Panc1 (cell line): ENCODE measurements at regions not wholly inside any gene's neighbourhood (a gene's known extent, or its start where the extent isn't known, plus 50 kb on each side); places are given as distances from the start of the nearest gene placed in this dataset.

Experiments used
- ATAC-seq: fragments of 200-7000 bp; cut with Tn5 transposase; 2 replicates; pipeline ENCODE4 v1.9.1; 2020; ENCODE audit warnings: mild to moderate bottlenecking, moderate library complexity
- BruUV-seq: library from RNA; stranded (reverse); fragments of 400-500 nt; replicated peaks from 2 replicates; lab custom pipeline; 2021; lab: Mats Ljungman, UMichigan
- CTCF ChIA-PET: fragments of 300-600 bp; sonication (Branson Sonifier 250); formaldehyde crosslinking; loops from one replicate; lab custom pipeline; 2022; ENCODE audit warnings: antibody characterized with exemption; lab: Charles Lee
- POLR2A ChIA-PET: fragments of 300-600 bp; sonication (Branson Sonifier 250); formaldehyde crosslinking; loops from one replicate; lab custom pipeline; 2022; ENCODE audit warnings: antibody characterized with exemption; lab: Charles Lee
- DNase-seq: peaks from one replicate; pipeline ENCODE4 v3.0.0-alpha.2; 2010; ENCODE audit warnings: low read depth, low spot score
- H3K27ac ChIP-seq: 2 replicates; pipeline ENCODE4 v1.5.1; 2011; ENCODE audit warnings: mild to moderate bottlenecking, low read length, inconsistent platforms
- H3K27me3 ChIP-seq: fragments of 200-500 bp; sonication (Bioruptor generic); 2 replicates; pipeline ENCODE4 v1.6.0; 2014; ENCODE audit warnings: low read length, inconsistent platforms; ENCODE audit not compliant: control insufficient read depth, insufficient read depth
- H3K36me3 ChIP-seq: fragments of 200-500 bp; sonication (Bioruptor generic); 2 replicates; pipeline ENCODE4 v1.5.1; 2014; ENCODE audit warnings: inconsistent platforms, mild to moderate bottlenecking, low read length, moderate library complexity; ENCODE audit not compliant: control insufficient read depth, insufficient read depth
- H3K4me1 ChIP-seq: 2 replicates; pipeline ENCODE4 v1.5.1; 2011; ENCODE audit warnings: inconsistent platforms, mild to moderate bottlenecking, low read length, moderate library complexity; ENCODE audit not compliant: control insufficient read depth, insufficient read depth
- H3K4me3 ChIP-seq, 2 experiments: 2 replicates each; pipeline ENCODE4 v1.5.1; 2011 to 2012; ENCODE audit warnings: low read depth in 2 of 2, low read length in 2 of 2, mild to moderate bottlenecking in 2 of 2, inconsistent platforms in 1 of 2, moderate library complexity in 1 of 2
- H3K9me3 ChIP-seq: fragments of 200-500 bp; sonication (Bioruptor generic); 2 replicates; pipeline ENCODE4 v1.5.1; 2014; ENCODE audit warnings: low read depth, mild to moderate bottlenecking, inconsistent platforms, low read length, moderate library complexity; ENCODE audit not compliant: control insufficient read depth, insufficient read depth
- CTCF ChIP-seq: fragments of 450-650 bp; IDR thresholded peaks from 2 replicates; pipeline ENCODE4 v1.5.1; 2017; ENCODE audit warnings: mild to moderate bottlenecking
- POLR2AphosphoS5 ChIP-seq: IDR thresholded peaks from 2 replicates; pipeline ENCODE4 v1.6.1; 2012; ENCODE audit warnings: mild to moderate bottlenecking, low read depth, low read length, moderate library complexity
- SIN3A ChIP-seq: IDR thresholded peaks from 2 replicates; pipeline ENCODE4 v1.6.1; 2012; ENCODE audit warnings: low read depth, mild to moderate bottlenecking, low read length, moderate library complexity, borderline replicate concordance; ENCODE audit not compliant: insufficient read depth
- TCF7L2 ChIP-seq: IDR thresholded peaks from 2 replicates; pipeline ENCODE4 v1.6.1; 2011; ENCODE audit warnings: mild to moderate bottlenecking, low read depth, low read length, inconsistent platforms
- in situ Hi-C: cut with HindIII; loops from 2 replicates; pipeline ENCODE4 v1.10.0; 2016; ENCODE audit warnings: low sequenced_read_pairs, low pct_unique_long_range_greater_than_20kb
- intact Hi-C: fragments of 100-400 bp; cut with micrococcal nuclease; formaldehyde crosslinking; loops from one replicate; pipeline ENCODE4 v1.10.0; 2022; ENCODE audit not compliant: unreplicated experiment
- TF ChIP-seq, protein P1 (sequence below), 2 experiments: IDR thresholded peaks; 2 replicates each; pipeline ENCODE4 v1.6.1; 2011 to 2012; ENCODE audit warnings: low read depth in 2 of 2, control low read depth in 1 of 2, low read length in 1 of 2, mild to moderate bottlenecking in 1 of 2, moderate library complexity in 1 of 2; ENCODE audit not compliant: insufficient read depth in 1 of 2

- Histone ChIP-seq H3K4me3 (no peak overlapping the region), H3K36me3 (no peaks in the 10 kb centered on the region), H3K27me3 (no peaks in the 10 kb centered on the region), H3K4me1 (no peaks in the 10 kb centered on the region), H3K9me3 (no peaks in the 10 kb centered on the region), H3K27ac (no peak overlapping the region)
- TF ChIP-seq TCF7L2 (no peak), CTCF (no peak), POLR2AphosphoS5 (no peak)
- TF ChIP-seq, protein P1, sequence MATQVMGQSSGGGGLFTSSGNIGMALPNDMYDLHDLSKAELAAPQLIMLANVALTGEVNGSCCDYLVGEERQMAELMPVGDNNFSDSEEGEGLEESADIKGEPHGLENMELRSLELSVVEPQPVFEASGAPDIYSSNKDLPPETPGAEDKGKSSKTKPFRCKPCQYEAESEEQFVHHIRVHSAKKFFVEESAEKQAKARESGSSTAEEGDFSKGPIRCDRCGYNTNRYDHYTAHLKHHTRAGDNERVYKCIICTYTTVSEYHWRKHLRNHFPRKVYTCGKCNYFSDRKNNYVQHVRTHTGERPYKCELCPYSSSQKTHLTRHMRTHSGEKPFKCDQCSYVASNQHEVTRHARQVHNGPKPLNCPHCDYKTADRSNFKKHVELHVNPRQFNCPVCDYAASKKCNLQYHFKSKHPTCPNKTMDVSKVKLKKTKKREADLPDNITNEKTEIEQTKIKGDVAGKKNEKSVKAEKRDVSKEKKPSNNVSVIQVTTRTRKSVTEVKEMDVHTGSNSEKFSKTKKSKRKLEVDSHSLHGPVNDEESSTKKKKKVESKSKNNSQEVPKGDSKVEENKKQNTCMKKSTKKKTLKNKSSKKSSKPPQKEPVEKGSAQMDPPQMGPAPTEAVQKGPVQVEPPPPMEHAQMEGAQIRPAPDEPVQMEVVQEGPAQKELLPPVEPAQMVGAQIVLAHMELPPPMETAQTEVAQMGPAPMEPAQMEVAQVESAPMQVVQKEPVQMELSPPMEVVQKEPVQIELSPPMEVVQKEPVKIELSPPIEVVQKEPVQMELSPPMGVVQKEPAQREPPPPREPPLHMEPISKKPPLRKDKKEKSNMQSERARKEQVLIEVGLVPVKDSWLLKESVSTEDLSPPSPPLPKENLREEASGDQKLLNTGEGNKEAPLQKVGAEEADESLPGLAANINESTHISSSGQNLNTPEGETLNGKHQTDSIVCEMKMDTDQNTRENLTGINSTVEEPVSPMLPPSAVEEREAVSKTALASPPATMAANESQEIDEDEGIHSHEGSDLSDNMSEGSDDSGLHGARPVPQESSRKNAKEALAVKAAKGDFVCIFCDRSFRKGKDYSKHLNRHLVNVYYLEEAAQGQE (IDR thresholded peaks at IDR 0.05; ENCODE audit: insufficient read depth in 1 of 2, low read depth in 2 of 2, low read length in 1 of 2) = no peak
- ChIA-PET POLR2A (no interaction called here), CTCF (no interaction called here)
- intact Hi-C loops (no loop called here), in situ Hi-C loops (no loop called here)
- no TSS peak for BruUV-seq
- DNase-seq (no peak), ATAC-seq (no peak)
Observed at GRCh38 chr5:158226496-158226895, 367.6 kb upstream of the CLINT1 start.

GRCh38 chr5:158224253-158224652 lies 365.3 kb upstream of the CLINT1 start:
- no peaks in the 10 kb centered on the region for H3K9me3 ChIP-seq
- no peak overlapping the region for H3K4me3 ChIP-seq
- intact Hi-C loops = no loop called here
- H3K27me3 ChIP-seq = no peaks in the 10 kb centered on the region
- in situ Hi-C loops = no loop called here
- CTCF ChIA-PET = no interaction called here
- H3K36me3 ChIP-seq = no peaks in the 10 kb centered on the region
- no peak overlapping the region for H3K27ac ChIP-seq
- POLR2A ChIA-PET = no interaction called here
- DNase-seq = no peak
- BruUV-seq = no TSS peak
- TF ChIP-seq TCF7L2 (no peak), SIN3A (no peak), POLR2AphosphoS5 (no peak), CTCF (no peak)
- TF ChIP-seq, protein P1 (IDR thresholded peaks at IDR 0.05; ENCODE audit: insufficient read depth in 1 of 2, low read depth in 2 of 2, low read length in 1 of 2) = no peak
- no peak for ATAC-seq
- no peaks in the 10 kb centered on the region for H3K4me1 ChIP-seq
